CD4-positive, CD25-positive, alpha-beta regulatory T cell (primary cell): ENCODE measurements at regions not wholly inside any gene's neighbourhood (a gene's known extent, or its start where the extent isn't known, plus 50 kb on each side); places are given as distances from the start of the nearest gene placed in this dataset.

Experiments
- ATAC-seq, 2 donors: fragments of 150-1000 bp; cut with Tn5 transposase; one replicate each; pipeline ENCODE4 v1.10.0; 2021; ENCODE audit warnings: low read depth in 2 of 2, moderate number of reproducible peaks in 2 of 2, moderate library complexity in 1 of 2
- DNase-seq, 3 donors: peaks; one replicate each; pipeline versions ENCODE4 v3.0.0 to v3.0.0-alpha.2; 2012 to 2022; ENCODE audit warnings: mixed read lengths in 1 of 3
- H3K27ac ChIP-seq: one replicate; pipeline ENCODE4 v1.7.0; 2013; ENCODE audit warnings: mild to moderate bottlenecking, low read length; ENCODE audit not compliant: insufficient read depth, poor library complexity, severe bottlenecking
- H3K27me3 ChIP-seq: one replicate; pipeline ENCODE4 v1.7.0; 2013; ENCODE audit warnings: low read length; ENCODE audit not compliant: control insufficient read depth, insufficient read depth
- H3K36me3 ChIP-seq: one replicate; pipeline ENCODE4 v1.7.0; 2013; ENCODE audit warnings: mild to moderate bottlenecking, low read length, moderate library complexity; ENCODE audit not compliant: control insufficient read depth, insufficient read depth
- H3K4me1 ChIP-seq: 2 replicates; pipeline ENCODE4 v1.7.0; 2013; ENCODE audit warnings: mild to moderate bottlenecking, low read length; ENCODE audit not compliant: insufficient read depth, control insufficient read depth, poor library complexity, severe bottlenecking
- H3K4me3 ChIP-seq: one replicate; pipeline ENCODE4 v1.7.0; 2013; ENCODE audit warnings: low read depth, mild to moderate bottlenecking, low read length, moderate library complexity
- H3K9me3 ChIP-seq, 2 experiments: 1 replicate in 1 of 2; 2 replicates in 1 of 2; pipeline ENCODE4 v1.7.0; 2013; ENCODE audit warnings: low read length in 2 of 2, mild to moderate bottlenecking in 1 of 2, moderate library complexity in 1 of 2; ENCODE audit not compliant: control insufficient read depth in 2 of 2
- H3K27ac Mint-ChIP-seq, 3 donors: one replicate each; pipeline ENCODE4 v1.8.0; 2020 to 2022; ENCODE audit warnings: mild to moderate bottlenecking in 3 of 3, mixed read lengths in 3 of 3, moderate library complexity in 2 of 3
- H3K27me3 Mint-ChIP-seq: one replicate; pipeline ENCODE4 v1.8.0; 2022; ENCODE audit warnings: mild to moderate bottlenecking, mixed read lengths
- H3K36me3 Mint-ChIP-seq: one replicate; pipeline ENCODE4 v1.8.0; 2020; ENCODE audit warnings: mixed read lengths
- H3K4me1 Mint-ChIP-seq, 4 donors: one replicate each; pipeline ENCODE4 v1.8.0; 2020 to 2022; ENCODE audit warnings: mixed read lengths in 4 of 4, mild to moderate bottlenecking in 1 of 4
- H3K4me3 Mint-ChIP-seq, 4 donors: one replicate each; pipeline ENCODE4 v1.8.0; 2020 to 2022; ENCODE audit warnings: mild to moderate bottlenecking in 4 of 4, mixed read lengths in 4 of 4, moderate library complexity in 3 of 4
- H3K9me3 Mint-ChIP-seq, 7 donors: one replicate each; pipeline ENCODE4 v1.8.0; 2020 to 2022; ENCODE audit warnings: mixed read lengths in 7 of 7, mild to moderate bottlenecking in 3 of 7, moderate library complexity in 2 of 7

DNA sequence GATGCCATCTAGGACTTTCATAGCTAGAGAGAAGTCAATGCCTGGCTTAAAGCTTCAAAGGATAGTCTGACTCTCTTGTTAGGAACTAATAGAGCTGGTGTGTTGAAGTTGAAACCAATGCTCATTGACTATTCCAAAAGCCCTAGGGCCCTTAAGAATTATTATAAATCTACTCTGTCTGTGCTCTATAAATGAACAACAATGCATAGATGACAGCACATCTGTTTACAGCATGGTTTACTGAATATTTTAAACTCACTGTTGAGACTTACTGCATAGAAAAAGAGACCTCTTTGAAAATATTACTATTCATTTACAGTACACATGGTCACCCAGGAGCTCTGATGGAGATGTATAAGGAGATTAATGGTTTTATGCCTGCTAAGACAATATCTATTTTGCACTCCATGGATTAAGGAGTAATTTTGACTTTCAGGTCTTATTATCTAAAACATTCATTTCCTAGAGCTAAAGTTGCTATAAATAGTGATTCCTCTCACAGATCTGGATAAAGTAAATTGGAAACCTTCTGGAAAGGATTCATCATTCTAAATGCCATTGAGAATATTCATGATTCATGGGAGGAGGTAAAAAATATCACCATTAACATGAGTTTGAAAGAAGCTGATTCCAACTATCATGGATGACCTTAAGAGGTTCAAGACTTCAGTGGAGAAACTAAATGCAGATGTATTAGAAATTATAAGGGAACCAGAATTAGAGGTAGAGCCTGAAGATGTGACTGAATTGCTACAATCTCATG lies 763.5 kb upstream of the MAP3K7 start:
- H3K36me3 ChIP-seq, result no peaks in the 10 kb centered on the region
- DNase-seq, result no peak
- no peaks in the 10 kb centered on the region for H3K9me3 ChIP-seq
- Mint-ChIP-seq H3K36me3 (no peaks in the 10 kb centered on the region), H3K4me3 (no peak overlapping the region), H3K27ac (no peak overlapping the region), H3K4me1 (no peaks in the 10 kb centered on the region), H3K27me3 (no peaks in the 10 kb centered on the region), H3K9me3 (peaks cover 0 to 3% (median 0%) of the 10 kb centered on the region in 7 donors)
- H3K27ac ChIP-seq, result no peak overlapping the region
- no peak overlapping the region for H3K4me3 ChIP-seq
- no peaks in the 10 kb centered on the region for H3K4me1 ChIP-seq
- no peak for ATAC-seq
- no peaks in the 10 kb centered on the region for H3K27me3 ChIP-seq

DNA sequence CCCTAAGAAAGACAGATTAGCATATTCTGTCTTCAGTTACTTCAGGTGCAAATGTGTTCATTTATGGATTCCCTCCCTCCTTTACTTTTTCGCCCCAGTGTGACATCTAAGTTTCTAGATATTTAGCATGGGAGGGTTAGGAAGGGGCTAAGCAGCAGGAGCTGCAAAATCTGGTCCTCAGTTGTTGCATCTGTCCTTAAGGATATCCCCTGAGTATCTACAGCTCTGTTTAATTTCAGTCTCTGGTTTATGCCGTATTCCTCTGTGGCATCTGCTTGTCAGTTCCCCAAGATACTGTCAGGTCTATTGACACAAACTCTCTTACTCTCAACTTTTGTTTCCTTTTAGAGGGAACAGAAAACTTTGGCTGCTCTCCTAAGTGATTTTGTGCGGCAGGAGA lies 754.6 kb upstream of the MAP3K7 start:
- H3K9me3 ChIP-seq, result no peaks in the 10 kb centered on the region
- no peak for DNase-seq
- Mint-ChIP-seq H3K36me3 (no peaks in the 10 kb centered on the region), H3K4me3 (no peak overlapping the region), H3K27ac (no peak overlapping the region), H3K27me3 (peaks cover 4% of the 10 kb centered on the region), H3K9me3 (peaks cover 0 to 3% (median 0%) of the 10 kb centered on the region in 7 donors), H3K4me1 (no peaks in the 10 kb centered on the region)
- H3K27ac ChIP-seq, result no peak overlapping the region
- H3K4me3 ChIP-seq, result no peak overlapping the region
- H3K27me3 ChIP-seq, result no peaks in the 10 kb centered on the region
- no peaks in the 10 kb centered on the region for H3K36me3 ChIP-seq
- H3K4me1 ChIP-seq, result no peaks in the 10 kb centered on the region
- ATAC-seq, result no peak

DNA sequence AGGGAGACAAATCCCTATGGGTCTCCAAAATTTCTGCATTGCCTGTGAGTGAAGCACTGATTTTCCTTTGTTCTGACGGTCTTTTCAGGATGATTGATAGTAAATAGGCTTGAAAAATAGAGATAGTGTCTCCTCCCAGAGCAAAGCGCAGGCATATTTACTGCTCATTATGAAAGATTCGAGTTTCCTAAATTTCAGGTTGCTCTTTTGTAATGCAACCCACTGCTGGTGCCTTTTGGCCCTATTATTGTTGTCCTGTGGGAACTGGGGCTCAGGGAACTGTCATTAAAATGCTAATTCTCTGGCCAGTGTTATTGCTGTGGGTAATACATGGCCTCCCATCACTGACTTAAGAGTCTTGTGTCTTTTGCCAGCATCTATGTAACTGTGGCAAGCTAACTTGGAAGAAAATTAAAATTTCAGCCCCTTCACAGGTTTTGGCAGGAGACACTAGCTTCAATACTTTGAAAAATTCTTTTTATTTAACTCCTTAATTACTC lies 754.1 kb upstream of the MAP3K7 start:
- no peak for ATAC-seq
- Histone ChIP-seq H3K4me1 (no peaks in the 10 kb centered on the region), H3K9me3 (no peaks in the 10 kb centered on the region), H3K27me3 (no peaks in the 10 kb centered on the region), H3K4me3 (no peak overlapping the region), H3K36me3 (no peaks in the 10 kb centered on the region), H3K27ac (no peak overlapping the region)
- Mint-ChIP-seq H3K27me3 (peaks cover 4% of the 10 kb centered on the region), H3K4me3 (no peak overlapping the region), H3K27ac (no peak overlapping the region), H3K9me3 (peaks cover 0 to 3% (median 0%) of the 10 kb centered on the region in 7 donors), H3K36me3 (no peaks in the 10 kb centered on the region), H3K4me1 (no peaks in the 10 kb centered on the region)
- no peak for DNase-seq

DNA sequence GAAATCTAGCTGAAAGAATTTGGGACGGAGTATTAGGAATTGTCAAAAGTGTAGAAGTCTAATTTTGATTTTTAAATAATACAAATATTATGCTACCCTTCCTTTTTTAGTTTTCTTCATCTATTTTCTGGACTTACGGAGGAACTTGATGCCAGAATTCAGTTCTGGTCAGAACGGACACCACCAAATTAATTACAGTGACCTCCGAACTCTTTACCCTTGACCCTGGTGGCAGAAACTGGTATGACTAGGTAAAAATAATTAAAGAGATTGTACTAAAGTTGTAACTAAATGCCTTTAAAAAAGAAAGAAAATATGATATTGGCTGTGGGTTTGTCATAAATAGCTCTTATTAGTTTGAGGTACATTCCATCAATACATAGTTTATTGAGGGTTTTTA lies 751.1 kb upstream of the MAP3K7 start:
- Histone ChIP-seq H3K27ac (no peak overlapping the region), H3K27me3 (no peaks in the 10 kb centered on the region), H3K4me1 (no peaks in the 10 kb centered on the region), H3K9me3 (no peaks in the 10 kb centered on the region), H3K36me3 (no peaks in the 10 kb centered on the region), H3K4me3 (no peak overlapping the region)
- DNase-seq, result no peak
- peaks cover 0 to 11% (median 3%) of the 10 kb centered on the region in 7 donors for H3K9me3 Mint-ChIP-seq
- peaks cover 4% of the 10 kb centered on the region for H3K27me3 Mint-ChIP-seq
- no peak overlapping the region for H3K27ac Mint-ChIP-seq
- no peak for ATAC-seq
- H3K4me1 Mint-ChIP-seq, result no peaks in the 10 kb centered on the region
- H3K4me3 Mint-ChIP-seq, result no peak overlapping the region
- no peaks in the 10 kb centered on the region for H3K36me3 Mint-ChIP-seq

DNA sequence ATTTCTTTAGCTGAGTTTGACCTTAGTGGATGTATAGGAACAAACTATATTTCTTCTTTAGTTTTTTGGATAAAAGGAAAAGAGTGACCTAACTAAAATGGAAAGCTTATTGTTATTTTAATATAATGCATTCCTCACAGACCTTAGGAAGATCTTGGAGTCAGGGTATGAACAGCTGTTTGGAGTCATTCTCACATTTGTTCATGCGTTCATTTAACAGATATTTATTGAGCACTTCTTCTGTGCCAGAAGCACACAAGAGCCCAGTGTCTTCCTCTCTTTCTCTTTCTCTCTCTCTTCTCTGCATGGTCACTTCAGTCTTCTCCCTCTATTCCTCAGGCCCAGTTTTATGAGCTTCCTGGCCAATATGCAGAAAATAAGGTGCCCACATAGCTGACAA lies 744.0 kb upstream of the MAP3K7 start:
- no peaks in the 10 kb centered on the region for H3K9me3 ChIP-seq
- Mint-ChIP-seq H3K36me3 (no peaks in the 10 kb centered on the region), H3K4me3 (no peak overlapping the region), H3K4me1 (no peaks in the 10 kb centered on the region), H3K9me3 (peaks cover 0 to 15% (median 6%) of the 10 kb centered on the region in 7 donors), H3K27ac (no peak overlapping the region), H3K27me3 (no peaks in the 10 kb centered on the region)
- no peaks in the 10 kb centered on the region for H3K4me1 ChIP-seq
- H3K27me3 ChIP-seq, result no peaks in the 10 kb centered on the region
- no peaks in the 10 kb centered on the region for H3K36me3 ChIP-seq
- H3K4me3 ChIP-seq, result no peak overlapping the region
- ATAC-seq (no peak), DNase-seq (no peak)
- H3K27ac ChIP-seq, result no peak overlapping the region

DNA sequence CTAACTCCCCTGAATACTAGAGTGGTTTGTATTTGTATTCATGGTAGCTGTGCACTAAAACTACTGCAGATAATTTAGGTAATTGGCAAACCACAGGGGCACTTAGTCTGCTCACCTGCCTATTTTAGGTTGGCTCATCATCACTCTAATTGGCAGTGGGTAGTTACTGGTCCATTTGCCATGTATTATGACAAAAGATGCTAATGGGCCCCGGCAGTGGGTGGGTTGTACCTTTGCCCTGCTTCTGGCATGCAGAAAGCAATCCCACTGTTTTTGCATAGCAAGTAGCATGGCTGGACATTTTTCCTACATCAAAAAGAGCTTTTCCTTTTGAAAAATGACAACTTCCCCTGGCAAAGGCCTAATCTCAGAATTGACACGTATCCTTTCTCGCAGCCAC lies 741.4 kb upstream of the MAP3K7 start:
- no peaks in the 10 kb centered on the region for H3K9me3 ChIP-seq
- Mint-ChIP-seq H3K27me3 (no peaks in the 10 kb centered on the region), H3K4me1 (no peaks in the 10 kb centered on the region), H3K36me3 (no peaks in the 10 kb centered on the region), H3K4me3 (no peak overlapping the region), H3K27ac (no peak overlapping the region), H3K9me3 (peaks cover 0 to 6% (median 4%) of the 10 kb centered on the region in 7 donors)
- DNase-seq (no peak), ATAC-seq (no peak)
- H3K4me3 ChIP-seq, result no peak overlapping the region
- H3K4me1 ChIP-seq, result no peaks in the 10 kb centered on the region
- no peaks in the 10 kb centered on the region for H3K36me3 ChIP-seq
- no peaks in the 10 kb centered on the region for H3K27me3 ChIP-seq
- no peak overlapping the region for H3K27ac ChIP-seq

DNA sequence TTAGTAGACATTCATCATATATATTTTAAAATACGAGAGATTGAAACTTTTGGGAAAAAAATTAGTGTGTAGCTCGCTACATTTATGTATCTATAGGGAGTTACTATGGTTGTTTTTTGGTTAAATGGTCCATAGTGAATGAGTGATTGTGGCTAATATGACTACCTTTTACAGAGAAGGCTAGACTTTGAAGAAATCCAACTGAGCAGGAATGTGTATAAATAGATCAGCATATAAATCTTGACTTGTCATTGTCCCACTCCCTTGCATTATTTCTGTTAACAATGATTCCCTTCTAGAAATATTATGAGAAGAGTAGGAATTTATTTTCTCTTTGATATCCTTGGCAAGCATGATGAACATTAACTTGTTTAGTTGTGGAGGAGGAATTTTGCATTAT lies 737.8 kb upstream of the MAP3K7 start:
- no peaks in the 10 kb centered on the region for H3K4me1 Mint-ChIP-seq
- no peaks in the 10 kb centered on the region for H3K9me3 ChIP-seq
- H3K27me3 ChIP-seq, result no peaks in the 10 kb centered on the region
- no peaks in the 10 kb centered on the region for H3K36me3 ChIP-seq
- H3K9me3 Mint-ChIP-seq, result peaks cover 0 to 3% (median 0%) of the 10 kb centered on the region in 7 donors
- H3K27me3 Mint-ChIP-seq, result no peaks in the 10 kb centered on the region
- no peak overlapping the region for H3K4me3 Mint-ChIP-seq
- H3K27ac Mint-ChIP-seq, result no peak overlapping the region
- DNase-seq (no peak), ATAC-seq (no peak)
- no peaks in the 10 kb centered on the region for H3K4me1 ChIP-seq
- H3K27ac ChIP-seq, result no peak overlapping the region
- H3K36me3 Mint-ChIP-seq, result no peaks in the 10 kb centered on the region
- no peak overlapping the region for H3K4me3 ChIP-seq

DNA sequence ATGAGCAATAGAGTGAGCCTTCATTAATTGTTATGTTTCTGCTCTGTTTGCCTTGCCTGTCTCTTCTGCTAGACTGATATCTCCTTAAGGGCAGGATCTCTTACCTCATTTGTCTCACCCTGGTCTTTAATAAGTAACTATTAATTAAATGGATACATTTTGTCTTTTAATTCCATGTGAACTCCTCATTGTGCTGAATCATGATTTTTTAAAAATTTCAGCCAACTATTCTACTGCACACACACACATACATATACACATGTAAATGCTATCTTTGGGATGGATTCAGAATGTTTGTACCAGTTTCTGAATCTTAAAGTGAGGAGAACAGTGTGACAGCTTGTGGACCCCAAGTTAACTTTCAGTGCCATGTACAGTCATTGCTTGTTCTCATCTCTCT lies 731.1 kb upstream of the MAP3K7 start:
- Mint-ChIP-seq H3K36me3 (no peaks in the 10 kb centered on the region), H3K9me3 (peaks cover 0 to 9% (median 2%) of the 10 kb centered on the region in 7 donors)
- H3K4me1 ChIP-seq, result no peaks in the 10 kb centered on the region

More for the DNA sequence above, 731.1 kb upstream of the MAP3K7 start:
- Histone ChIP-seq H3K27ac (no peak overlapping the region), H3K27me3 (no peaks in the 10 kb centered on the region), H3K4me3 (no peak overlapping the region), H3K36me3 (no peaks in the 10 kb centered on the region), H3K9me3 (no peaks in the 10 kb centered on the region)
- Mint-ChIP-seq H3K27me3 (no peaks in the 10 kb centered on the region), H3K27ac (no peak overlapping the region), H3K4me3 (no peak overlapping the region), H3K4me1 (no peaks in the 10 kb centered on the region)
- ATAC-seq (no peak), DNase-seq (no peak)
